Thyroid gland (tissue), 4 donors: ENCODE measurements at regions not wholly inside any gene's neighbourhood (a gene's known extent, or its start where the extent isn't known, plus 50 kb on each side); places are given as distances from the start of the nearest gene placed in this dataset.

Experiments
- DNase-seq, 2 donors: peaks; one replicate each; pipeline ENCODE4 v3.0.0-alpha.2; 2019
- H3K27ac ChIP-seq, 3 donors: fragments of 200-600 bp; sonication (generic); 1 replicate in 2 of 3; 2 replicates in 1 of 3; pipeline ENCODE4 v1.5.1; 2016 to 2019; ENCODE audit warnings: mild to moderate bottlenecking in 1 of 3, moderate library complexity in 1 of 3
- H3K27me3 ChIP-seq: fragments of 200-600 bp; sonication (generic); one replicate; pipeline ENCODE4 v1.5.1; 2019
- H3K36me3 ChIP-seq, 2 donors: fragments of 200-600 bp; sonication (generic); one replicate each; pipeline ENCODE4 v1.5.1; 2016 to 2019
- H3K4me1 ChIP-seq, 2 donors: fragments of 200-600 bp; sonication (generic); one replicate each; pipeline ENCODE4 v1.5.1; 2017 to 2019
- H3K4me3 ChIP-seq, 3 donors: fragments of 200-600 bp; sonication (generic); replicated peaks in 1 of 3; 1 replicate in 2 of 3; 2 replicates in 1 of 3; pipeline ENCODE4 v1.5.1; 2016; ENCODE audit warnings: mild to moderate bottlenecking in 1 of 3
- H3K9me3 ChIP-seq: fragments of 200-600 bp; sonication (generic); one replicate; pipeline ENCODE4 v1.5.1; 2017
- CTCF ChIP-seq, 6 experiments: fragments of 200-600 bp in 3 of 6; fragments of 450-650 bp in 3 of 6; sonication (generic) in 3 of 6; IDR thresholded peaks; one replicate each; pipeline ENCODE4 v1.5.1; 2016 to 2019; ENCODE audit warnings: antibody characterized with exemption in 6 of 6, mild to moderate bottlenecking in 2 of 6, inconsistent platforms in 1 of 6, moderate library complexity in 1 of 6
- POLR2A ChIP-seq, 2 donors: fragments of 450-650 bp; IDR thresholded peaks; one replicate each; pipeline ENCODE4 v1.6.1; 2017; ENCODE audit warnings: antibody characterized with exemption in 2 of 2, mild to moderate bottlenecking in 2 of 2, moderate library complexity in 1 of 2
- WGBS, 2 donors: methylation state at CpG; one replicate each; pipeline ENCODE4 v1.1.5; 2017; 5-methylcytosine and 5-hydroxymethylcytosine counted together
- intact Hi-C: fragments of 100-400 bp; cut with DNase I; formaldehyde crosslinking; loops from one replicate; pipeline ENCODE4 v1.15.1; 2023

DNA sequence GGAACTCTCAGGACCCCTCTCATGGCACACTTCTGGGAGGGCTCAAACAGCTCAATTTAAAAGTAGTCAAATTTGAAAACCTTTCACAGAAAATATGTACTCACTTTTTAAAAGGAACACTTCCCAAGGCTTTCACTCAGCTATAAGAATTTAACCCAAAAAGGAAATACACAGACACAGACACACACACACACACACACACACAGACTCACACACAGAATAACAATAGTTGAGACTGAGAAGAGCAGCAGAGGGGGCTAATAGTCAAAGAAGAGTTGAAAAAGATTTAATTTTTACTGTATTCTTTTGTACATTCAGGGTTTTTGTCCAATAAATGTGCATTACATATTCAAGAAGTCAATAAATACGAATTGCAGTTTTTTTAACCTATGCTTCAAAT lies 211.4 kb downstream of the HACE1 start:
- no peak for TF ChIP-seq POLR2A (IDR thresholded peaks at IDR 0.05)
- TF ChIP-seq CTCF (IDR thresholded peaks at IDR 0.05) = no peak
- no peak for DNase-seq
- H3K27me3 ChIP-seq = no peaks in the 10 kb centered on the region
- WGBS, 2 donors = 91 to 97% methylated on average over 1 of the region's 1 CpG
- intact Hi-C loops = no loop called here
- H3K27ac ChIP-seq = no peak overlapping the region
- peaks cover 0 to 4% of the 10 kb centered on the region in 2 donors for H3K4me1 ChIP-seq
- no peaks in the 10 kb centered on the region for H3K9me3 ChIP-seq
- H3K36me3 ChIP-seq = no peaks in the 10 kb centered on the region
- H3K4me3 ChIP-seq = no peak overlapping the region

DNA sequence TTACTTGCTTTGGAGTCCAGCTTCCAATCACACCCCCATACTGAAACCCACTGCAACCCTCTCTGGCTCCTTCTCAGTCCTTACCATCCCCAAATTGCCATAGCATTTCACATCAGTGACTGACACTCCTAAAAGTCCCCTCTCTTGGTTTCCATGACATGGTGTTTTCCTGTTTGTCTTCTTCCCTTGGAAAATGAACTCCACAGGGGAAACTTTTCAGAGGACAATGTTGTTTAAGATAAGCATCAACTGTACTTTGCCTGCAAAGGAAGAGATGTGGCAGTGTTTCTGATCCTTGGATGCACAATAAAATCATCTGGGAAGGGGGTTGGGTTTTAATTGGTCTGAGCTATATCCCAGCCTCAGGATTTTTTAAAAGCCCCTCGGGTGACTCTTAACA lies 214.9 kb downstream of the HACE1 start:
- 73 to 79% methylated on average over 1 of the region's 1 CpG for WGBS, 2 donors
- DNase-seq = no peak
- Histone ChIP-seq H3K4me3 (no peak overlapping the region), H3K9me3 (no peaks in the 10 kb centered on the region), H3K4me1 (peaks cover 6 to 10% of the 10 kb centered on the region in 2 donors), H3K27ac (no peak overlapping the region), H3K36me3 (no peaks in the 10 kb centered on the region), H3K27me3 (no peaks in the 10 kb centered on the region)
- intact Hi-C loops = no loop called here
- TF ChIP-seq POLR2A (IDR thresholded peaks at IDR 0.05) (no peak), CTCF (IDR thresholded peaks at IDR 0.05) (no peak)

DNA sequence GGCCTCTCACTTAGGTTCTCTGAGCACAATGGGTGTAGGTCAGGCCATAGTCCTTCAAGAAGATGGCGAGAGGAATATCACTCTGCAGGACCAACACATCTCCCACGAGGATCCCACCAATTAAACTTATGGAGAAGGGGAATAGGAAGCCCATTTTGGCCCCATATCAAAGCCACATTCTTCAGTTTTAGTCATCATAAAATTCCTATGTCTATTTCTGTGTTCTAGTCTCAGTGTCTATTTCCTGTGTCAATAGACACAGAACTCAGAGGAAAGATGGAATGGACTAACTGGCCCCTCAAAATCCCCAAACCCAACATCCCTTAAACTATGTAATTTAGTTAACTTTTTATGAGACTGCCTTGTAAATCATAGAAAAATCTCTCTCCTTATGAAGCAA lies 216.8 kb downstream of the HACE1 start:
- no peaks in the 10 kb centered on the region for H3K36me3 ChIP-seq
- H3K27me3 ChIP-seq = no peaks in the 10 kb centered on the region
- H3K27ac ChIP-seq = no peak overlapping the region
- no peak for TF ChIP-seq CTCF (IDR thresholded peaks at IDR 0.05)
- no peak for TF ChIP-seq POLR2A (IDR thresholded peaks at IDR 0.05)
- WGBS, 2 donors = 68 to 72% methylated on average over 2 of the region's 2 CpGs
- no peaks in the 10 kb centered on the region for H3K9me3 ChIP-seq
- no peak for DNase-seq
- no peak overlapping the region for H3K4me3 ChIP-seq
- peaks cover 6 to 10% of the 10 kb centered on the region in 2 donors for H3K4me1 ChIP-seq
- intact Hi-C loops = no loop called here

- intact Hi-C loops = no loop called here
- no peak overlapping the region for H3K27ac ChIP-seq
These were observed 219.0 kb downstream of the HACE1 start for GRCh38 chr6:104640761-104641160.

GRCh38 chr6:104640150-104640700 lies 219.5 kb downstream of the HACE1 start:
- no peaks in the 10 kb centered on the region for H3K36me3 ChIP-seq
- intact Hi-C loops = no loop called here
- 57 to 69% methylated on average over 5 of the region's 5 CpGs for WGBS, 2 donors
- no peak for DNase-seq
- H3K4me1 ChIP-seq = peaks cover 6 to 10% of the 10 kb centered on the region in 2 donors
- no peaks in the 10 kb centered on the region for H3K9me3 ChIP-seq
- TF ChIP-seq POLR2A (IDR thresholded peaks at IDR 0.05) = no peak
- no peak for TF ChIP-seq CTCF (IDR thresholded peaks at IDR 0.05)
- H3K4me3 ChIP-seq = no peak overlapping the region
- no peaks in the 10 kb centered on the region for H3K27me3 ChIP-seq
- H3K27ac ChIP-seq = no peak overlapping the region

More at GRCh38 chr6:104640761-104641160, 219.0 kb downstream of the HACE1 start:
- TF ChIP-seq CTCF (IDR thresholded peaks at IDR 0.05) (no peak), POLR2A (IDR thresholded peaks at IDR 0.05) (no peak)
- DNase-seq = no peak
- Histone ChIP-seq H3K4me1 (peaks cover 6 to 10% of the 10 kb centered on the region in 2 donors), H3K27me3 (no peaks in the 10 kb centered on the region), H3K36me3 (no peaks in the 10 kb centered on the region), H3K4me3 (no peak overlapping the region), H3K9me3 (no peaks in the 10 kb centered on the region)
- WGBS, 2 donors = 84 to 87% methylated on average over 6 of the region's 6 CpGs
